Mesendoderm (in vitro differentiated cells): ENCODE measurements at regions not wholly inside any gene's neighbourhood (a gene's known extent, or its start where the extent isn't known, plus 50 kb on each side); places are given as distances from the start of the nearest gene placed in this dataset.

Experiments
- DNase-seq: peaks from one replicate; pipeline ENCODE4 v3.0.0; 2013
- H2AK5ac ChIP-seq: 2 replicates; pipeline ENCODE4 v1.6.1; 2013; ENCODE audit warnings: low read length, inconsistent platforms
- H2BK120ac ChIP-seq: 2 replicates; pipeline ENCODE4 v1.6.1; 2013; ENCODE audit warnings: low read depth, mild to moderate bottlenecking, low read length, moderate library complexity, mixed read lengths
- H2BK15ac ChIP-seq: replicated peaks from 2 replicates; pipeline ENCODE4 v1.6.1; 2013; ENCODE audit warnings: low read depth, mild to moderate bottlenecking, moderate library complexity
- H2BK5ac ChIP-seq: 2 replicates; pipeline ENCODE4 v1.6.1; 2013; ENCODE audit warnings: low read length, inconsistent platforms
- H3K18ac ChIP-seq: 2 replicates; pipeline ENCODE4 v1.6.1; 2013; ENCODE audit warnings: mild to moderate bottlenecking, low read length, mixed read lengths
- H3K23ac ChIP-seq: one replicate; pipeline ENCODE4 v1.6.1; 2013; ENCODE audit warnings: low read length
- H3K27ac ChIP-seq: 2 replicates; pipeline ENCODE4 v1.5.1; 2013; ENCODE audit warnings: low read depth, mild to moderate bottlenecking, inconsistent platforms, low read length, moderate library complexity
- H3K27me3 ChIP-seq: 2 replicates; pipeline ENCODE4 v1.6.1; 2013; ENCODE audit warnings: low read length, control low read depth, mild to moderate bottlenecking, inconsistent platforms; ENCODE audit not compliant: insufficient read depth, poor library complexity
- H3K36me3 ChIP-seq: 2 replicates; pipeline ENCODE4 v1.6.1; 2013; ENCODE audit warnings: low read length, inconsistent platforms; ENCODE audit not compliant: control insufficient read depth, insufficient read depth
- H3K4ac ChIP-seq: one replicate; pipeline ENCODE4 v1.6.1; 2013; ENCODE audit warnings: low read depth, mild to moderate bottlenecking, low read length, moderate library complexity
- H3K4me1 ChIP-seq: 2 replicates; pipeline ENCODE4 v1.6.1; 2013; ENCODE audit warnings: low read depth, low read length, inconsistent platforms; ENCODE audit not compliant: control insufficient read depth
- H3K4me2 ChIP-seq: 2 replicates; pipeline ENCODE4 v1.6.1; 2013; ENCODE audit warnings: low read length
- H3K4me3 ChIP-seq: 2 replicates; pipeline ENCODE4 v1.5.1; 2013; ENCODE audit warnings: mild to moderate bottlenecking, low read length
- H3K56ac ChIP-seq: one replicate; pipeline ENCODE4 v1.6.1; 2013; ENCODE audit warnings: low read length
- H3K79me1 ChIP-seq: 2 replicates; pipeline ENCODE4 v1.6.1; 2013; ENCODE audit warnings: low read length, inconsistent platforms
- H3K79me2 ChIP-seq: 2 replicates; pipeline ENCODE4 v1.6.1; 2013; ENCODE audit warnings: mild to moderate bottlenecking, low read length; ENCODE audit not compliant: control insufficient read depth, insufficient read depth
- H3K9ac ChIP-seq: 2 replicates; pipeline ENCODE4 v1.6.1; 2013; ENCODE audit warnings: low read length, inconsistent platforms
- H4K5ac ChIP-seq: one replicate; pipeline ENCODE4 v1.6.1; 2013; ENCODE audit warnings: low read length
- H4K8ac ChIP-seq: one replicate; pipeline ENCODE4 v1.6.1; 2013; ENCODE audit warnings: low read depth, mild to moderate bottlenecking, control low read depth, low read length, moderate library complexity
- WGBS: extraction: QIAGEN DNeasy Blood & Tissue Kit; methylation state at CpG from one replicate; pipeline ENCODE4 v1.1.7; 2013; ENCODE audit warnings: low lambda C conversion rate, missing lambda C conversion rate; ENCODE audit not compliant: insufficient coverage; ENCODE audit errors: extremely low coverage; 5-methylcytosine and 5-hydroxymethylcytosine counted together

DNA sequence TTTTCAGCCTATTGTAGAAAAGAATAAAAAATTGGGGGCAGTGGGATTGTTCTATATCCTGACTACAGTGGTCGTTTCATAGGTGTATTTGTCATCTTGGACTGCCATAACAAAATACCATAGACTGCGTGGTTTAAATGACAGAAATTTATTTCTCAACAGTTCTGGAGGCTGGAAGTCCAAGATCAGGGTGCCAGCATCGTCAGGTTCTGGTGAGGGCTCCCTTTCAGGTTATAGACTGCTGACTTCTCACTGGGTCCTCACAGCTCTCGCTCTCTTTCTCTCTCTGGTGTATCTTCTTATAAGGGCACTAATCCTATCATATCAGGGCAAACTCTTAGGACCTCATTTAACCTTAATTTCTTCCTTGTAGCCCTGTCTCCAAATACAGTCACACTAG is 356.7 kb upstream of the TRPC7 start:
- Histone ChIP-seq H3K4me1 (no peaks in the 10 kb centered on the region), H3K36me3 (no peaks in the 10 kb centered on the region), H3K56ac (no peak overlapping the region), H2BK5ac (no peak overlapping the region), H3K27ac (no peak overlapping the region), H3K79me1 (no peaks in the 10 kb centered on the region), H2BK120ac (no peak overlapping the region), H3K23ac (no peak overlapping the region), H2AK5ac (no peak overlapping the region), H4K8ac (no peak overlapping the region), H3K18ac (no peak overlapping the region), H3K9ac (no peak overlapping the region), H3K4me3 (no peak overlapping the region), H4K5ac (no peak overlapping the region), H2BK15ac (no peak overlapping the region), H3K4me2 (no peak overlapping the region), H3K27me3 (no peaks in the 10 kb centered on the region), H3K4ac (no peak overlapping the region), H3K79me2 (no peaks in the 10 kb centered on the region)
- no peak for DNase-seq
- no CpG with 5 or more reads among the region's 4 CpGs for WGBS

DNA sequence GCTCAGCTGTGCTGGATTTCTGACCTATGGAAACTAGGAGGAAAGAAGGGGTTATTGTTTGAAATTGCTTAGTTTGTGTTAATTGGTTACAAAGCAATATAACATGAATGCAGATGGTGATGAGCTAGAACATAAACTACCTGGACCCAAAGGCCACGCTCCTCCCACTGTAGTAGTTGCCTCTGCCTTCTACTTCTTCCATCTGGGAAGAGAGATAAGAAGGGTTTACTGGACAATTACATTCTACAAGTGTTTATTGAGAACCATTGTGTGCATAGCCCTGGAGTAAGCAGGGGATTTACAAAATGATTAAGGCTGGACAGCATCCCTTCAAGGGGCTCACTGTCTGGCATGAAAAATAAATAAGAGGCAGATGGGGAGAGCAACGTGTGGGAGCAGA is 355.3 kb upstream of the TRPC7 start:
- DNase-seq: no peak
- no peak overlapping the region for H2BK120ac ChIP-seq
- no CpG with 5 or more reads among the region's 2 CpGs for WGBS

DNA sequence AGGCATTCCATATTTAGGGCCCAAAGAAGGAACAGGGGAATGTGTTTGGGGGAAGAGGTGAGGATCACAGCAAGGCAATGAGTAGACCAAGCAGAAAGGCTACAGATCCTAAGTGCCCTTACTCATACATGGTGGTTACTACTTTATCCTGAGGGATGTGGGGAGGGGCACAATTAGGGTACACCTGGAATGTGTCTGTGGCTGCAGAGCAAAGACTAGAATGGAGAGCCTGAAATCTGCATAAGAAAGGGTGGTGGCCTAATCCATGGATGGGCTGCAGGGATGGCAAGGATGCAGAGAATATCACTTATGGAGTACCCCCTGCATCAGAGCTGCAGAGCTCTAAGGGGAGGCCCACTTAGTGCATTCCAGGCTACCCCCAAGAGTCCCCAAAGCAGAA is 352.6 kb upstream of the TRPC7 start:
- no peak overlapping the region for H3K18ac ChIP-seq
- H3K4ac ChIP-seq: no peak overlapping the region
- no peak overlapping the region for H3K56ac ChIP-seq
- H3K4me3 ChIP-seq: no peak overlapping the region
- no peak overlapping the region for H2BK5ac ChIP-seq
- no peaks in the 10 kb centered on the region for H3K36me3 ChIP-seq
- no peak for DNase-seq
- H4K8ac ChIP-seq: no peak overlapping the region
- H3K23ac ChIP-seq: no peak overlapping the region
- H4K5ac ChIP-seq: no peak overlapping the region
- H3K79me1 ChIP-seq: no peaks in the 10 kb centered on the region
- no peak overlapping the region for H3K4me2 ChIP-seq
- H3K27me3 ChIP-seq: no peaks in the 10 kb centered on the region
- no peak overlapping the region for H2AK5ac ChIP-seq
- no peak overlapping the region for H3K9ac ChIP-seq
- H2BK15ac ChIP-seq: no peak overlapping the region
- no peaks in the 10 kb centered on the region for H3K79me2 ChIP-seq
- H3K27ac ChIP-seq: no peak overlapping the region
- H2BK120ac ChIP-seq: no peak overlapping the region
- no peaks in the 10 kb centered on the region for H3K4me1 ChIP-seq

More for the DNA sequence above, 355.3 kb upstream of the TRPC7 start:
- H3K4ac ChIP-seq: no peak overlapping the region
- no peak overlapping the region for H3K23ac ChIP-seq
- H3K56ac ChIP-seq: no peak overlapping the region
- no peak overlapping the region for H2BK15ac ChIP-seq
- no peak overlapping the region for H3K4me3 ChIP-seq
- H3K79me1 ChIP-seq: no peaks in the 10 kb centered on the region
- no peak overlapping the region for H3K4me2 ChIP-seq
- no peaks in the 10 kb centered on the region for H3K79me2 ChIP-seq
- no peak overlapping the region for H2BK5ac ChIP-seq
- no peaks in the 10 kb centered on the region for H3K36me3 ChIP-seq
- no peak overlapping the region for H2AK5ac ChIP-seq
- H4K5ac ChIP-seq: no peak overlapping the region
- no peak overlapping the region for H3K18ac ChIP-seq
- H3K27me3 ChIP-seq: no peaks in the 10 kb centered on the region
- no peak overlapping the region for H3K27ac ChIP-seq
- no peak overlapping the region for H3K9ac ChIP-seq
- no peak overlapping the region for H4K8ac ChIP-seq
- no peaks in the 10 kb centered on the region for H3K4me1 ChIP-seq

DNA sequence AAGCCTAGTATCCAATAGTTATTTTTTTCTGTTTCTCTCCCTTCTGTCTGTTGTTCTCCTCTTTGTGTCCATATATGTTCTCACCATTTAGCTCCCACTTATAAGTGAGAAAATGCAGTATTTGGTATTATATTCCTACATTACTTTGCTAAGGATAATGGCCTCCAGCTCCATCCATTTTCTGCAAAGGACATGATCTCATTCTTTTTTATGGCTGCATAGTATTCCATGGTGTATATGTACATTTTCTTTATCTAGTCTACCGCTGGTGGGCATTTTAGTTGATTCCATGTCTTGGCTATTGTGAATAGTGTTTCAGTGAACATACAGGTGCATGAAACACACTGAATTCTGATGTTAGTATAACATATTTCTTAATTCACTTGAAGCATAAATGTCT is 348.9 kb upstream of the TRPC7 start:
- no peak for DNase-seq
- H3K18ac ChIP-seq: no peak overlapping the region
- H3K9ac ChIP-seq: no peak overlapping the region
- no peak overlapping the region for H2BK15ac ChIP-seq
- no peak overlapping the region for H3K23ac ChIP-seq
- H4K8ac ChIP-seq: no peak overlapping the region
- H3K4me3 ChIP-seq: no peak overlapping the region
- H3K56ac ChIP-seq: no peak overlapping the region
- no peaks in the 10 kb centered on the region for H3K36me3 ChIP-seq
- no peak overlapping the region for H3K4me2 ChIP-seq
- H3K4ac ChIP-seq: no peak overlapping the region
- no peak overlapping the region for H4K5ac ChIP-seq
- no peaks in the 10 kb centered on the region for H3K79me1 ChIP-seq
- no peak overlapping the region for H2BK5ac ChIP-seq
- no peak overlapping the region for H3K27ac ChIP-seq
- no peak overlapping the region for H2BK120ac ChIP-seq
- WGBS: no CpG with 5 or more reads among the region's 1 CpG
- no peak overlapping the region for H2AK5ac ChIP-seq
- H3K4me1 ChIP-seq: no peaks in the 10 kb centered on the region
- no peaks in the 10 kb centered on the region for H3K79me2 ChIP-seq
- H3K27me3 ChIP-seq: no peaks in the 10 kb centered on the region

DNA sequence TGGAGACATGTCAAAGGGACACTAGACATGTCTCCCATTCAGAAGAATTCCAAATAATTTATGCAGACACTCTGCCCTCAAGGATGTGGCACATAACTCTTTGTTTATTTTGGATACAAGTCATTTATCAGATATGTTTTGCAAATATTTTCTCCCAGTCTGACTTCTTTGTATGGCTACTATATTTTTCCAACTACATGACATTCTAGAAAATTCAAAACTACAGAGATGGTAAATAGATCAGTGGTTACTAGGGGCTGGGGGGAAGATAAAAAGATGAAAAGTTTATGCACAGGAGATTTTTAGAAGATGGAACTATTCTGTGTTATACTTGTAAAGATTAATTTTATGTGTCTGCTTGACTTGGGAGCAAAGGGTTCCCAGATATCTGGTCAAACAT is 347.3 kb upstream of the TRPC7 start:
- H3K79me2 ChIP-seq: no peaks in the 10 kb centered on the region

DNA sequence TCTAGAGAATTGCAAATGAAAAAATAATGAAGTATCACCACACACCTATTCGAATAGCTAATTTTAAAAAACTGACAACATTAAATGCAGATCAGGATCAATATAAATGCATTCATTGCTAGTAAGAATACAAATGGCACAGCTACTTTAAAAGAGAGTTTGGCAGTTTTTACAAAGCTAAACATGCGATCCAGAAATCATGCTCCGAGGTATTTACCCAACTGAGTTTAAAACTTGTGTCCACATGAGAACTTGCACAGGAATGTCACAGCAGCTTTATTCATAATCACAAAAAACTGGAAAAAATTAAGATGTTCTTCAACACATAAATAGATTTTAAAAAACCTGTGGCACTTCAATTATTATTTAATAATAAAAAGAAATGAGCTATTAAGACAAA is 345.5 kb upstream of the TRPC7 start:
- H3K56ac ChIP-seq: no peak overlapping the region
- no peak overlapping the region for H3K23ac ChIP-seq
- H3K27me3 ChIP-seq: no peaks in the 10 kb centered on the region
- no peaks in the 10 kb centered on the region for H3K79me1 ChIP-seq
- no peak overlapping the region for H2BK5ac ChIP-seq
- no peak overlapping the region for H3K9ac ChIP-seq
- no peak overlapping the region for H2BK15ac ChIP-seq
- no peak overlapping the region for H4K5ac ChIP-seq
- H3K79me2 ChIP-seq: no peaks in the 10 kb centered on the region
- H3K4ac ChIP-seq: no peak overlapping the region
- H2BK120ac ChIP-seq: no peak overlapping the region
- WGBS: no CpG with 5 or more reads among the region's 3 CpGs
- no peak overlapping the region for H3K27ac ChIP-seq
- H4K8ac ChIP-seq: no peak overlapping the region
- no peaks in the 10 kb centered on the region for H3K4me1 ChIP-seq
- DNase-seq: no peak
- no peak overlapping the region for H2AK5ac ChIP-seq
- H3K18ac ChIP-seq: no peak overlapping the region
- no peak overlapping the region for H3K4me3 ChIP-seq
- H3K4me2 ChIP-seq: no peak overlapping the region
- no peaks in the 10 kb centered on the region for H3K36me3 ChIP-seq

More for the DNA sequence above, 347.3 kb upstream of the TRPC7 start:
- H3K9ac ChIP-seq: no peak overlapping the region
- no peak overlapping the region for H4K8ac ChIP-seq
- DNase-seq: no peak
- no peaks in the 10 kb centered on the region for H3K4me1 ChIP-seq
- no peak overlapping the region for H3K27ac ChIP-seq
- no peak overlapping the region for H3K18ac ChIP-seq
- no peaks in the 10 kb centered on the region for H3K27me3 ChIP-seq
- H3K36me3 ChIP-seq: no peaks in the 10 kb centered on the region
- H2BK120ac ChIP-seq: no peak overlapping the region
- no peak overlapping the region for H4K5ac ChIP-seq
- H3K4me2 ChIP-seq: no peak overlapping the region
- no peak overlapping the region for H3K56ac ChIP-seq
- no peak overlapping the region for H2AK5ac ChIP-seq
- H3K4ac ChIP-seq: no peak overlapping the region
- H2BK15ac ChIP-seq: no peak overlapping the region
- no peak overlapping the region for H3K4me3 ChIP-seq
- no peak overlapping the region for H2BK5ac ChIP-seq
- H3K79me1 ChIP-seq: no peaks in the 10 kb centered on the region
- no peak overlapping the region for H3K23ac ChIP-seq
